ENCODE measurements at regions not wholly inside any gene's neighbourhood (a gene's known extent, or its start where the extent isn't known, plus 50 kb on each side); places are given as distances from the start of the nearest gene placed in this dataset.

- no peak overlapping the region for H3K4me3 ChIP-seq (ENCODE audit: low read depth, low read length)
- DNase-seq (ENCODE audit: low read depth) = no peak
- TF ChIP-seq CTCF (IDR thresholded peaks at IDR 0.05; ENCODE audit: insufficient read depth, low read length) = no peak
These were observed 820.8 kb upstream of the EDIL3 start for GRCh38 chr5:85205430-85205829.

GRCh38 chr5:85225388-85225787 is 840.7 kb upstream of the EDIL3 start:
- TF ChIP-seq CTCF (IDR thresholded peaks at IDR 0.05; ENCODE audit: insufficient read depth, low read length) = no peak
- H3K4me3 ChIP-seq (ENCODE audit: low read depth, low read length) = no peak overlapping the region
- DNase-seq (ENCODE audit: low read depth) = no peak

GRCh38 chr5:85249204-85249603 is 864.5 kb upstream of the EDIL3 start:
- no peak for DNase-seq (ENCODE audit: low read depth)
- TF ChIP-seq CTCF (IDR thresholded peaks at IDR 0.05; ENCODE audit: insufficient read depth, low read length) = no peak
- no peak overlapping the region for H3K4me3 ChIP-seq (ENCODE audit: low read depth, low read length)

GRCh38 chr5:85263125-85263524 is 878.4 kb upstream of the EDIL3 start:
- DNase-seq (ENCODE audit: low read depth) = no peak
- no peak for TF ChIP-seq CTCF (IDR thresholded peaks at IDR 0.05; ENCODE audit: insufficient read depth, low read length)
- no peak overlapping the region for H3K4me3 ChIP-seq (ENCODE audit: low read depth, low read length)

- H3K4me3 ChIP-seq (ENCODE audit: low read depth, low read length) = no peak overlapping the region
- TF ChIP-seq CTCF (IDR thresholded peaks at IDR 0.05; ENCODE audit: insufficient read depth, low read length) = no peak
- DNase-seq (ENCODE audit: low read depth) = no peak
These were observed 882.0 kb upstream of the EDIL3 start for GRCh38 chr5:85266692-85267091.

GRCh38 chr5:85268194-85268593 is 883.5 kb upstream of the EDIL3 start:
- no peak for TF ChIP-seq CTCF (IDR thresholded peaks at IDR 0.05; ENCODE audit: insufficient read depth, low read length)
- H3K4me3 ChIP-seq (ENCODE audit: low read depth, low read length) = no peak overlapping the region
- no peak for DNase-seq (ENCODE audit: low read depth)

- DNase-seq (ENCODE audit: low read depth) = no peak
- H3K4me3 ChIP-seq (ENCODE audit: low read depth, low read length) = no peak overlapping the region
- no peak for TF ChIP-seq CTCF (IDR thresholded peaks at IDR 0.05; ENCODE audit: insufficient read depth, low read length)
These were observed 893.5 kb upstream of the EDIL3 start for GRCh38 chr5:85278193-85278592.
